Activated T-cell treated with anti-CD3 and anti-CD28 coated beads, Interleukin-2, amount 50 U/mL, for 4 hours (primary cell): ENCODE measurements at regions not wholly inside any gene's neighbourhood (a gene's known extent, or its start where the extent isn't known, plus 50 kb on each side); places are given as distances from the start of the nearest gene placed in this dataset.
"Not testable (repeated sequence)": the region's sequence is repeated elsewhere in the genome, so short reads cannot be mapped to it uniquely, and the experiment has no call there.

Experiments used
- ATAC-seq, 2 donors: fragments of 200-7000 bp; cut with Tn5 transposase; one replicate each; pipeline ENCODE4 v1.10.0; 2021
- DNase-seq: peaks from one replicate; pipeline ENCODE4 v3.0.0-alpha.2; 2020
- H3K27me3 Mint-ChIP-seq: one replicate; pipeline ENCODE4 v1.8.0; 2021; ENCODE audit warnings: low read depth, mixed read lengths
- H3K36me3 Mint-ChIP-seq: one replicate; pipeline ENCODE4 v1.8.0; 2022; ENCODE audit warnings: mixed read lengths; ENCODE audit not compliant: insufficient read depth
- H3K4me1 Mint-ChIP-seq: one replicate; pipeline ENCODE4 v1.8.0; 2021; ENCODE audit warnings: low read depth, mixed read lengths
- H3K4me3 Mint-ChIP-seq: one replicate; pipeline ENCODE4 v1.8.0; 2021; ENCODE audit warnings: mild to moderate bottlenecking, moderate library complexity, mixed read lengths
- H3K9me3 Mint-ChIP-seq: one replicate; pipeline ENCODE4 v1.8.0; 2021; ENCODE audit warnings: mixed read lengths

DNA sequence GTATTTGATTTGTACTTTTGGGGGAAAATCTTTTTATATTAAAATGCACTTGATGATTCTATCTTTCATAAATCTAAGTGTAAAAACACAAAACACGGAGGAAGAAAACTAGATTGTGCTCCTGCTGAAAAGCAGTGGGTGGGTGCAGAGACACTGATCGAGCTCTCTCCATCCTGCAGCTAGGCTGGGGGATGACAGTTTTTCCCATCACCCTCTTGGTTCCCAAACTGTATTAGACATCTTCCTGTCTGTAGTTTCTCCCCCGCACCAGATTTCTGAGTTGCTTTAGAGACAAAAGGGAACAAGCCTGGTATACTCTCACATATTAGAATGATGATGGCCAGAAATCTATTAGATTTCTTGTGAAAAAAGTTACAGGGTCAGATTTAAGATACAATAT lies 99.6 kb downstream of the FAM114A2 start:
- H3K4me3 Mint-ChIP-seq: no peak overlapping the region
- ATAC-seq (no peak), DNase-seq (no peak)
- peaks cover 52% of the 10 kb centered on the region for H3K9me3 Mint-ChIP-seq
- H3K36me3 Mint-ChIP-seq: no peaks in the 10 kb centered on the region
- H3K4me1 Mint-ChIP-seq: no peaks in the 10 kb centered on the region
- peaks cover 2% of the 10 kb centered on the region for H3K27me3 Mint-ChIP-seq

DNA sequence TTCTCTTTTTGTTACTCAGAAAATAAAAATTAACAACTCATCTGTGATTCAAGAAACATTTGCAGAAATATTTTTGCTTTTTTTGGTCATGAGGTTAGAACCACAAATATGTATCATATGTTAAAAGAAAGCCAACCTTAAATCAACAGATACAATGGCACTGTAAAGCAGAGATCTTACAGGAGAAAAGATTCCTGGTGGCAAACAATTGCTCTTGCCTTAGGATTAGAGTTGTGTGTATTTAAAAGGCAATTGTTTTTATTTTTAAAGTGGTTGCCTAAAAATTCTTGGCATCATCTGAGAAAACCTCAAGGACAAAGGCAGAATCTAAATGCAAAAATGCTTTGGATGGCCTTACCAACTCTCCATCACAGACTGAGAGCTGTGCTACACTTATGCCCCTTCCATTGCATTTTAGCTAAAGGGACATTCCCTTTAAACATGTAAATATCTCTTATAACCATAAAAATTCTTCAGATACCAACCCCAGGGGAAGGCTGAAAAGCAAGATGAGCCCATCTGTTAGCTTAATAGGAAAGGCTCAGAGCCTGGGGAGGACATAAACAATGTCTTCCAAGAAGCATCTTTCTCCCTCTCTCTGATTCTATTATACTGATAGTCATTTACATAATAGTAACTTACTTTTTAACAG lies 100.4 kb downstream of the FAM114A2 start:
- H3K36me3 Mint-ChIP-seq: no peaks in the 10 kb centered on the region
- ATAC-seq (no peak), DNase-seq (no peak)
- H3K4me3 Mint-ChIP-seq: no peak overlapping the region
- no peaks in the 10 kb centered on the region for H3K4me1 Mint-ChIP-seq
- H3K9me3 Mint-ChIP-seq: peaks cover 52% of the 10 kb centered on the region
- H3K27me3 Mint-ChIP-seq: peaks cover 2% of the 10 kb centered on the region

DNA sequence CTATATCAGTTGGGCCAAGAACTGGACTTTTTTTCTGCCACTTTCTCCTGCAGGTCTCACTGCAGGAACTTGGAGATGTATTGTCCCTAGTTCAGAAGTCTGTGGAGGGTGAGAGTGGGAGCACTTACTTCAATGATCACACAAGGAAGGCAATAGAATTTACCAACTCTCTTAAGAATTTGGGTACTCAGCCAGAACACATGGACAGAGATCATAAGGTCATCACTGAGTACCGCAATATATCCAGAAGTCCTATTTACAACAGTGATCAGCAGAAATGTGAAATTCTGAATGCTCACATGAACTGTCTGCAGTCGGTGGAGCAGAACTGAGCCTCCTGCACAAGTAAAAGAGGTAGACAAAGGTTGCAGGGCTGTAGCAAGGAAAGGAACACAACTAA lies 101.0 kb downstream of the FAM114A2 start:
- Mint-ChIP-seq H3K27me3 (no peaks in the 10 kb centered on the region), H3K9me3 (peaks cover 52% of the 10 kb centered on the region), H3K4me3 (no peak overlapping the region), H3K36me3 (no peaks in the 10 kb centered on the region), H3K4me1 (no peaks in the 10 kb centered on the region)
- no peak for DNase-seq
- ATAC-seq: no peak

DNA sequence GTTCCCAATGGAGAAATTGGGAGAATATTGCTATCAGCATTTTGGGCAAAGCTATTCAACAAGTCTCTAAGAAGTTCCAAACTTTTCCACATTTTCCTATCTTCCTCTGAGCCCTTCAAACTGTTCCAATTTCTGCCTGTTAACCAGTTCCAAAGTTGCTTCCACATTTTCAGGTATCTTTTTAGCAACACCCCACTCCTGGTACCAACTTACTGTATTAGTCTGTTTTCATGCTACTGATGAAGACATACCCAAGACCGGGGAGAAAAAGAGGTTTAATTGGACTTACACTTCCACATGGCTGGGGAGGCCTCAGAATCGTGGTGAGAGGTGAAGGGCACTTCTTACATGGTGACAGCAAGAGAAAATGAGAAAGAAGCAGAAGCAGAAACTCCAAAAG lies 103.6 kb downstream of the FAM114A2 start:
- H3K27me3 Mint-ChIP-seq, H3K4me1 Mint-ChIP-seq, H3K36me3 Mint-ChIP-seq, H3K4me3 Mint-ChIP-seq, DNase-seq, ATAC-seq: not testable (repeated sequence)
- peaks cover 34% of the 10 kb centered on the region for H3K9me3 Mint-ChIP-seq

DNA sequence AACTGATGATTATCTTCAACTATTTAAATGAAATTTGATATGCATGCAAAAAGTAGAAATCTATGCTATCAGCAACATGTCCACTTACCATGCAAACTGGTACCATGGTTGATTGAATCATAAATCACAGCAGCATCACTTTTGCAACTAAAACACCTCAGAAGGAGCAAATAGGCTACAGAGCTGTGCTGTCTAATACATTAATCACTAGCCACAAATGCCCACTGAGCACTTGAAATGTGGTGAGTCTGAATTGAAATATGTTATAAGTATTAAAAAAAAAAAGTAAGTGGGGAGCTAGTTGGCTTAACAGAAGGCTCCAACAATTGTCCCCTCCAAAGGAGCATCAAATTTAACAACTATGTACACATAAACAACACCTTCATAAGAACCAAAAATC lies 112.5 kb downstream of the FAM114A2 start:
- no peak for DNase-seq
- Mint-ChIP-seq H3K9me3 (peaks cover 6% of the 10 kb centered on the region), H3K27me3 (peaks cover 17% of the 10 kb centered on the region), H3K36me3 (no peaks in the 10 kb centered on the region), H3K4me1 (no peaks in the 10 kb centered on the region), H3K4me3 (no peak overlapping the region)
- no peak for ATAC-seq

DNA sequence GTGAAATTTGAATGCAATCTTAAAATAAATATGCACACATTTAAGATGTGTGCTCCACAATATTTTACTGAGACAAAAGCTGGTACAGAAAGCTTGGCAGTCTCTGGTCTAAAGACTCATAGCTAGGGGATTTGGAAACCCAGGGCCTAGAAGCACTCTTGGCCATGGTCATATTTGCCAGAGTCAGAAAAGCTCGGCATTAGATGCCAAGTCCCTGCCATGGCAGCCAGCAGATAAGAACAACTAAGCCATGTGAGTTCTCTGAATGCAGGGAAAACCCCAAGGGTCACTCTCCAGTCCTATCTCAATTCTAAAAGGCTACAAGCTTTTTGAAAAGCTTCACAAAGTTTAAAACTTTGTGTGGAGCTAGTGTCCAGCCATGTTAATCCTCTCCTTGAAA lies 119.5 kb downstream of the FAM114A2 start:
- Mint-ChIP-seq H3K4me3 (no peak overlapping the region), H3K36me3 (no peaks in the 10 kb centered on the region), H3K27me3 (peaks cover 20% of the 10 kb centered on the region), H3K4me1 (no peaks in the 10 kb centered on the region), H3K9me3 (peaks cover 12% of the 10 kb centered on the region)
- DNase-seq (no peak), ATAC-seq (no peak)

DNA sequence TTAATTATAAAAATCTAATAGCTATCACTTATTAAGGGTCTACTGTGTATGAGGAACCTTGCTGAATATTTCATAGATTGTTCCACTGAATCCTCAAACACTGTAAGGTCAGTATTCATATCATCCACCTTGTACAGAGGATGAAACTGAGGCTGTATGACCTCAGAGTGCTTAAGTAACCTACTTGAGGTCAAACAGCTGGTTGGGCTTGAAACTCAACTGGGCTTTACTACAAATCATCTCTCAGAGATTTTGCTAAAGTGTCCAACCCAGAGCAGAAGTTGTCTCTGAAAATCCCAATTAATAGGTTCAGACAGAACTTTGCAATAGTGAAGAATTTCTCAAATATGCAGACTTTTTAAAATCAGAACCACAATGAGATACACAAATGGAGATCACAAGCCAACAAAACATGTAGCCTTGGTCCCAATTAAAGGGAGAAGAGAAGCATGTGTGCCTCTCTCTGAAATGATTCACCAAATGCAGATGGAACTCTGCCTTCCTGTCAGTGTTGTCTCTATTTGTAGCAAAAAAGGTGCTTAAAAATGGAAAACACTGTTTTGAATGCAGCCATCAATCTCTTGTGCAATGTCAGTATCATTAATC lies 131.4 kb downstream of the FAM114A2 start:
- H3K36me3 Mint-ChIP-seq: no peaks in the 10 kb centered on the region
- H3K4me1 Mint-ChIP-seq: no peaks in the 10 kb centered on the region
- no peaks in the 10 kb centered on the region for H3K27me3 Mint-ChIP-seq
- no peak for ATAC-seq
- no peak for DNase-seq
- H3K4me3 Mint-ChIP-seq: no peak overlapping the region
- H3K9me3 Mint-ChIP-seq: no peaks in the 10 kb centered on the region

DNA sequence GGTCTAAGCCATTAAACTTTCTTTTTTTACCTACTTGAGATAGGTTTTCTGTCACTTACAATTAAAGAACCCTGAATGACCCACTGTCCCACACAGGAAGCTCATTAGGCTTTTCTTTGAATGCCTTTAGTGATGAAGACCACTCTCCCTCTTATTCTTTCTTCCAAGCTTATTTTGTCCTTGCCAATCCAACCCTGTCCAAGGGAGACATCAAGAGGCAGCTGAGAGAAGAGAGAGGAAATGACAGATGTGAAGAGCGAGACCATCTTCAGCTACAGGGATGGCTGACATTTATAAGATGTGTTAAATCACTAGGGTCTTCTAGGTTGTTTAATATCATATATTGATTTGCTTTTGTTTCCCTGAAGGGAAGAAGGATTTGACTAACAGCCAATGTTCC lies 133.5 kb downstream of the FAM114A2 start:
- DNase-seq (no peak), ATAC-seq (no peak)
- Mint-ChIP-seq H3K4me1 (no peaks in the 10 kb centered on the region), H3K27me3 (no peaks in the 10 kb centered on the region), H3K9me3 (no peaks in the 10 kb centered on the region), H3K36me3 (no peaks in the 10 kb centered on the region), H3K4me3 (no peak overlapping the region)

DNA sequence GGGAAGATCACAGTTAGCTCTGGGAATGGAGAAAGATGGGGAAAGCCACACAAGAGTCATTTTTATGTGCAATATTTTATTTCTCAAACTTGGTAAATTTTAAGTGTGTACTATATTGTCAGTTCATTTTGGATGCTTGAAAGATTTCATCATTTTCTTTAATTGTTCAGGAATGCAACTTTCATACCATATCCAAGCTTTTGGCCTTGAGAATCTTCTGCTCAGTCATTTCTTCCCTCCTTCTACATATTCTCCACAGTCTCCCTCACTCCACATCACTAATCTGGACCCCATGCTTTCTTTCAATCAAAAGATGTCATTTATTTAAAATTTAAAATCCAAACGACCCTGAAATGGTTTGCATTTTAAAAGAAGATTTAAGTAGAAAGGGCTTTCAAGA lies 135.4 kb downstream of the FAM114A2 start:
- Mint-ChIP-seq H3K4me3 (no peak overlapping the region), H3K9me3 (no peaks in the 10 kb centered on the region), H3K4me1 (no peaks in the 10 kb centered on the region), H3K36me3 (no peaks in the 10 kb centered on the region), H3K27me3 (peaks cover 3% of the 10 kb centered on the region)
- DNase-seq: no peak
- no peak for ATAC-seq

DNA sequence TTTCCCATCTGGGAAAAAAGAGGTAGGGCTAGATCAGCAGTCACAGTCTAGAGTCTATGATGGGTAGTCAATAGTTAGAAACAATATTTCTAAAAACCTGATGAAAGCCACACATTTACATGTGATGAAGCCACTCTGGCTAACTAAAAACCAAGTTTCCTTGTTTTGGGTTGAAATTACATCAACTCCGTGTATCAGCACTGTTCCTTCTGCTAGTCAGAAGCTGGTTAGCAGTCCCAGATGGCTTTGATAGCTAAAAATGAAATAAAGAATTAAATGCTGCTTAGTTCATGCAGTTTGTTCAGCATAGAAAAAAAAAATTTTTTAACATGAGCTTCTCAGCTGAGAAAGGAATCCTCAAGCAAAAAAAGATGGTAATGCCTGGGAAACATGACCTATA lies 136.7 kb downstream of the FAM114A2 start:
- DNase-seq (no peak), ATAC-seq (no peak)
- peaks cover 11% of the 10 kb centered on the region for H3K27me3 Mint-ChIP-seq
- no peaks in the 10 kb centered on the region for H3K36me3 Mint-ChIP-seq
- H3K9me3 Mint-ChIP-seq: no peaks in the 10 kb centered on the region
- H3K4me3 Mint-ChIP-seq: no peak overlapping the region
- H3K4me1 Mint-ChIP-seq: no peaks in the 10 kb centered on the region

DNA sequence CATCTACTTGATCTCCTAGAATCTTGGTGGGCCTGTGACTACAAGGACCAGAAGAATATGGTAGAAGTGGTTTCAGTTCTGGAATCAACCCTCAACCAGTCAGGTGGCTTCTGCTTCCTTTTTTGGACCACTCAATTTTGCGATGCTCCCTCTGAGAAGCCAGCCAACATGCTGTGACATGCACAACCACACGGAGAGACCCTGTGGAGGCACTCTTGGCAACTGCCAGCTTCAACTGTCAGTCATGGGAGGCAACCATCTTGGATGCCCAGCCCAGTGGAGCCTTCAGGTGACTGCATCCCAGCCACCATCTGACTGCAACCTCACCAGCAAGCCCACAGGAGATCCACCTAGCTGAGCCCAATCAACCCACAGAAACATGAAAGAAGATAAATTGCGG lies 137.3 kb downstream of the FAM114A2 start:
- Mint-ChIP-seq H3K4me3 (no peak overlapping the region), H3K9me3 (no peaks in the 10 kb centered on the region), H3K36me3 (no peaks in the 10 kb centered on the region), H3K27me3 (peaks cover 11% of the 10 kb centered on the region), H3K4me1 (no peaks in the 10 kb centered on the region)
- DNase-seq: no peak
- no peak for ATAC-seq

DNA sequence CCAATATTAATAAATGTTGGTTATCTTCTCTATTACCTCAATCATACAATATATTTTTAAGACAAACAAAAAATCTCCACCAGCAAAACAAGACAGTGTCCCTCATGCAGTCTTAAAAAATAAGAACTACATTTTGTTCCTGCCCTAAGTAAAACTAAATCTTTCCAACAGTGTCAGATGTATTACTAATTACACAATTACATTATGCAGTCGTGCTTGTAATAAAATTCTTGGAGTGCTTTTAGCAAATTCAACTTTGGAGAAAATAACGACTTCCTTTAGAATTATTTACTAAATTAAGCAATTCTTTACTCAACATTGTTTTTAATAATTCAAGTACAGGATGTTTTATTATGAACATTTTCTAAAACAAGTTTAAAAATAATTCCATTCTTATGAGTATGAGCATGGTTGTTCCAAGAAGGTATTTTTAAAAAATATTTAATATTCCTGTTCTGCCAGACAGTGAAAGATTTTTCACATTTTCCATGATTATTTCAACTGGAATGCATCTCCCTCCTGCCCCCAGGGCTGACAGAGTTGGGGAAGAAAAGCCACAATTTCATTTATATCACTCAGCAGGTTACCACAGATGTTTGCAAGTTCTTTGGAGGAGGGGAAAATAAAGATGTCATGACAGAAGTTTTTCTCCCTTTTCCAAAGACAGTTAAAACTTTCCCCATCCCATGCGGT lies 137.9 kb downstream of the FAM114A2 start:
- ATAC-seq (no peak), DNase-seq (no peak)
- no peaks in the 10 kb centered on the region for H3K36me3 Mint-ChIP-seq
- no peaks in the 10 kb centered on the region for H3K4me1 Mint-ChIP-seq
- no peak overlapping the region for H3K4me3 Mint-ChIP-seq
- H3K9me3 Mint-ChIP-seq: no peaks in the 10 kb centered on the region
- H3K27me3 Mint-ChIP-seq: peaks cover 11% of the 10 kb centered on the region

DNA sequence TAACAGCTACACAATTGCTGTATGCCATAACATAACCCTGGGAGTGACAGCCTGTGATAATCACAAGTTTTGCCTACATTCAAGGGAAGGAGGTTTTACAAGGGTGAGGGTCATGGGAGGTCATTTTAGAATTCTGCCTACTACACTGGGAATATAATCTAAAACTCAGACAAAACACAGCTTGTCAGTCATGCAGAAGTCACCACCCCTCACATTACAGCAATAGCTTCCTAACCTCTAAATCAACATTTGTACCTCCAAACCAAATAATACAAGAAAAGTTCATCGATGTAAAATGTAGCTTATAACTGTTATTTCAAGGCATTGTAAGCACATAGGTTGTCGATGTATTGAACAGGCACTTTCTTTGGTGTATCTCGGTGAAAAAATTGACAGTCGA lies 139.0 kb downstream of the FAM114A2 start:
- Mint-ChIP-seq H3K9me3 (no peaks in the 10 kb centered on the region), H3K4me3 (no peak overlapping the region), H3K27me3 (peaks cover 11% of the 10 kb centered on the region), H3K36me3 (no peaks in the 10 kb centered on the region), H3K4me1 (no peaks in the 10 kb centered on the region)
- ATAC-seq (no peak), DNase-seq (no peak)

DNA sequence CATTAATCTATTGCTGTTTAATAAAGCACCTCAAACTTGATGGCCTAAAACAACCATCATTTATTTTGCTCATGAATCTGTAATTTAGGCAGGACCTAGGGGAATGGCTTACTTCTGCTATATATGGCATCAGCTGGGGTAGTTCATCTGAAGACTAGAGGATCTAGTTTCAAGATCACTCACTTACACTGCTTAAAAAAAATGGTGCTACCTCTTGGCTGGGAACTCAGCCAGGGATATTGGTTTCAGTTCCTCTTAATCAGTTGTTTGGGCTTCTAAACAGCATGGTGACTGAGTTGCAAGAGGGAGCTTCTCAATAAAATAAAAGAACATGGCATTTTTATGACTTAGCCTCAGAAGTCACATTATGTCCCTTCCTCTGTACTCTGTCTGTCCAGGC lies 142.0 kb downstream of the FAM114A2 start:
- Mint-ChIP-seq H3K4me3 (no peak overlapping the region), H3K4me1 (no peaks in the 10 kb centered on the region), H3K36me3 (no peaks in the 10 kb centered on the region), H3K27me3 (peaks cover 11% of the 10 kb centered on the region), H3K9me3 (no peaks in the 10 kb centered on the region)
- ATAC-seq (no peak), DNase-seq (no peak)

DNA sequence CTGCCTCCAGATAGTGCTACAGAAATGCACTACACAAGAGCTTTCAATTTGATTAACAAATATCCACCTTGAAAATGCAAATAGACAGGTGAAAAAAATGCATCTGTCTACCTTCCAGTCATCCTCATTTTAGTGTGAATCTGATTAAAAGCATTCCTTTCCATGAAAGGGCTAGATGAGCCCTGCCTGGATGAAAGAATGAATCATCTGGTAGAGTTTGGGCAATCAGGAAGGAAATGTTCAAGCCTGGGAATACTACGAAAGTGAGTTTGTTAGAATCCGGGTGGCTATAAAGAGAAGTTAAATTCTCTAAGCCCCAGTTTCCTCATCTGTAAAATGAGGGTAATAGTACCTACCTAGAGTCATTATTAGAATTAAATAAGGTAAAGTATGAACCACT lies 142.6 kb downstream of the FAM114A2 start:
- no peak for DNase-seq
- Mint-ChIP-seq H3K27me3 (peaks cover 11% of the 10 kb centered on the region), H3K4me1 (no peaks in the 10 kb centered on the region), H3K36me3 (no peaks in the 10 kb centered on the region), H3K4me3 (no peak overlapping the region), H3K9me3 (no peaks in the 10 kb centered on the region)
- no peak for ATAC-seq
